ENCODE measurements at regions not wholly inside any gene's neighbourhood (a gene's known extent, or its start where the extent isn't known, plus 50 kb on each side); places are given as distances from the start of the nearest gene placed in this dataset.
"Not testable (repeated sequence)": the region's sequence is repeated elsewhere in the genome, so short reads cannot be mapped to it uniquely, and the experiment has no call there.

DNA sequence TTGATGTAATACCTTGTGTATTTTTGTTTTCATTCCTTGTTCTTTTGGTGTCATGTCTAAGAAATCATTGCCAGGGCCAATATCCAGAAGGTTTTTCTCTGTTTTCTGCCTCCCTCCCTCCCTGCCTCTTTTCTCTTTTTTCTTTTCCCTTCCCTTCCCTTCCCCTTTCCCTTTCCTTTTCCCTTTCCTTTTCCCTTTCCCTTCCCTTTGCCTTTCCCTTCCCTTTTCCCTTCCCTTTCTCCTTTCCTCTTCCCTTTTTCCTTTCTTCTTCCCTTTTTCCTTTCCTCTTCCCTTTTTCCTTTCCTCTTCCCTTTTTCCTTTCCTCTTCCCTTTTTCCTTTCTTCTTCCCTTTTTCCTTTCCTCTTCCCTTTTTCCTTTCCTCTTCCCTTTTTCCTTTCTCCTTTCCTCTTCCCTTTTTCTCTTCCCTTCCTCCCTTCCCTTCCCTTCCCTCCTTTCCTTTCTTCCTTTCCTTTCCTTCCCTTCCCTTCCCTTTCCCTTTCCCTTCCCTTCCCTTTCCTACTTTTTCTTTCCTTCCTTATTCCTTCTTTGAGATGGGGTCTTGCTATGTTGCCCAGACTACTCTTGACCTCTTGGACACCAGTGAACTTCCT is 646.1 kb downstream of the RAPGEF2 start:
- DNase-seq: no peak

DNA sequence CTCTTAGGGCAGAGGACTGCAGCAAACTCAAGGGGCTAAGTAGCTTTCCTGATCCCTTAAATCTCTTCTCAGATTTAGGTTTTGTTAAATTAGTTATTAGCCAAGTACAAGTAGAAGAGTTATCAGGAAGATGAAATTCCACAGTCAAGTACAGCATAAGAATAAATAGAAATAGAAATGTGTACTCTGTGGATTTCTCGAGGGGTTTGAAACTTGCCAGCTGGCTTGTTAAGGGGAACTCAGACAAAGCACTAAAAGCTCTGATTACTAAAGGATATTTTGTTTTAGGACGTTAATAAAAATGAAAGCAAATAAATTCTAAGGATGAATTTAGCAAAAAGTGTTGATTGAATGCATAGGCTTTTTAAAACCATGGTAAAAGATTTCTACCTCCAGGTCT is 654.6 kb downstream of the RAPGEF2 start:
- no peak for DNase-seq

DNA sequence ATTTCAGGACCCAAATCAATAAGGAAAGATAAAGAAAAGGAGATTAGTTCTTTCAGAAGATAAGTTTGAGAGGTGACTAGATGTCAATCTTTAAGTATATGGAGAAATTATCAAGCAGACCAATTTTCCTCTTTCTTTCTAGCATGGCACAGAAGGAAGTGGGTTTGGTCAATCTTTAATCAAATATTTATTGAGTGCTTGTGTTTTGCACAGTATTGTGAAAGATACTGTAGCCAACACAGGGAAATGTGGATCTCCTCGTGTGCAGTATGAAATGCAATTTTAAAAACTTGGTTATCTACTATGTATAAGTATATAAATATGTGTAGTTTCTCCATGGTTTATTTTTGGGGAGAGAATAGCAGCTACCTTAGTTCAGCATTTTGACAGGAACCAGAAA is 655.2 kb downstream of the RAPGEF2 start:
- no peak for DNase-seq

DNA sequence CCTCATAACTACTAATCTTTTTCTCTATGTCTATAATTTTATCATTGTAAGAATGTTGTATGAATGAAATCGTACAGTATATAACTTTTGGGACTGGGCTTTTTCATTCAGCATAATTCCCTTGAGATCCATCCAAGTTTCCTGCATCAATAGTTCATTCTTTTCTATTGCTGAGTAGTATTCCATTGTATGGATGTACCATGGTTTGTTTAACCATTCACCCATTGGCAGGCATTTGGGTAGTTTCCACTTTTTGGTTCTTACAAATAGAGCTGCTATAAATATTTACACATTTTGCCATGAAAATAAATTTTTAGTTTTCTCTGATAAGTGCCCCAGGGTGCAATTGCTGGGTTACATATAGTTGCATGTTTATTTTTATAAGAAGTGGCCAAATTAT is 659.8 kb downstream of the RAPGEF2 start:
- DNase-seq: no peak

DNA sequence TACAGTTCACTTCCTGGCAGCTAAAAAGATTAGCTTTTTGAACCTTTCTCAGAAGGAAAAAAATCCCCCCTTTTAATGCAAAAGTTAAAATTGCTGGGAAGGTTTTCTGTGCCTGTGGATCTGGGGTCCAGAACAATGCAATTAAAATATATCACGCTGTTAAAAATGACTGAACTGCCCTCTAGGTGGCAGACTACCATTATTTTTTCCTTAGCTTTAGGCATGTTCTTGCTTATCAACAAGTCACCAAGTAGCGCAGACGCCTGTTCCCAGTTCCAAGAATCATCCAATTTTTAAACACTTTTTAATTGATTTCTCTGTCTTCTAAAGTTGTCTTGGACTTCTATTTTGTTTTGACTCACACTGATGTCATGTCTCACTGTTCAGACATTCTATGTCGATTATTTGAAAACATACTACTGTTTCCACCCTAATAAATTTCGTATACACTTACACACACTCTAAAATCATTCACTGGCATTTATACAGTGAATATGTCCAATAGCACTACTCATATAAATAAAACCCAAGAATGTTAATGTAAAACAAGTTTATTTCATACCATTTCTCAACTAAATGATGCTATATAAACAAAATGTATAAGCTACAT is 661.6 kb downstream of the RAPGEF2 start:
- DNase-seq: peak; percentile 93

DNA sequence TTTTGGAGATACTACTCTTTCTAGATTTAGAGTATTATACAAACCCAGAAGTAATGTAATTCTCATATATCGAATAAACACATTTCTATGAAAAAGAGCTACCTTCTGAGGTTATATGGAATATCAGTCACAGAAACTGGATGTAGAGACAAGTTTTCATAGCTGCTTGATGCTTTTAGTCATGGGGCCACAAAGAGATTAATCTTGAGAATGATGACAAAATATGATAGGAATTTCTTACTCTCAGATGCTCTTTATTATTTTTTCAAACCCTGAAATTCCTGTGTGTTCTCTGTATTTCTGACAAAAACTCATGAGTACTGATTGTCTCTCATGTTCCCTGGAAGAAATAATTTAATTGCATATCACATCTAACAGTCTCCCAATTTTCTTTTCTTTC is 662.5 kb downstream of the RAPGEF2 start:
- peak; percentile 36 for DNase-seq

DNA sequence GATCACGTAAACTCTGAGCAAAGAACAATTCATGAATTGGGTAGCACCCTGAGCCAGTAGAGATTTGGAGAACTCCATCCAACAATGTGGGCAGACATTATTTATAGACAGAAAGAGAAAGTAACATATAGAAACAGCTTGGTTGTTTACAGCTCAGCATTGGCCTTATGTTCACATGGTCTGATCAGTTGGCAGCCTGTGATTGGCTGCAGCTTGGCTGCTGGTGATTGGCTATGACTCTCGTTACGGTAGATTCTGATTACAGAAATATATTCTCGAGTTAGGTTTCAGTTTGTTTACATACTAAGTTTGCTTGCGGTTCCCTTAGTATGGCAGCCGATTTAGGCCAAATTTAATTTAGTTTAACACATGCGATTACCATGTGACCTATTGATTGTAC is 663.4 kb downstream of the RAPGEF2 start:
- peak; percentile 96 for DNase-seq

DNA sequence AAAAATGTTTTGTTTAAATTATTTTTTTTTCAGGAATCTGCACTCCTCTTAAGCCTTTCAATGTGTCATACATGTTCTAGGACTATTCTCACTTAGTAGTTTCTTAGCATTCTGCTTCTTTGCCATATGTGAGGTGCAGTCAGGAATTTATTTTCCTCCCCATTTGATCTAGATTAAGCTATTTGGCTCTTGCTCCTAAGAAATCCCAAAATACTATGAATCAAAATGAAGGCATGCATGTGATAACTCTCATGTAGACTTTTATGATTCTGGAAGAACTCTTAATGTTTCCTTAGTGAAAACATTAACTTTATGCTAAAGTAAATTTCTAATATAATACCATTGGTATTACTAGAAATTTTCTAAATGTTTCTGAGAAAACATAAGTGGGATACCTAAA is 664.5 kb downstream of the RAPGEF2 start:
- DNase-seq: no peak

DNA sequence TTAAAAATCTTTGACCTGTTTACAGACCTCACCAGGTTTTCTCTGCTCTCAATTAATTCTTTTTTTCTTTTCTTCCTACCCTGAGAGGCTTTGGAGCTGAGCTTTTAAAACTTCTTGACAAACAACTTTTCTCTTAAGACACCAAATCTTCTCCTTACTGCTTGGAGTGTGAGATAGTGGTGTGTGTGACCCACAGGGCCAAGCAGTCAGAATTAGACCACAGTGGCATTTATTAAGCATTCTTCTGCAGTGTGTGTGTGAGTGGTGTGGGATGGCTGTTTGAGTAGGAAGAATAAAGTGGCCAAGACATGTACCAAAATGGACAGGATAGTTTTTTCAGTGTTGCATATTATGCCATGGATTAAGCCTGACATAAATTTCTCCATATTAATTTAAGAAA is 665.1 kb downstream of the RAPGEF2 start:
- DNase-seq: no peak

DNA sequence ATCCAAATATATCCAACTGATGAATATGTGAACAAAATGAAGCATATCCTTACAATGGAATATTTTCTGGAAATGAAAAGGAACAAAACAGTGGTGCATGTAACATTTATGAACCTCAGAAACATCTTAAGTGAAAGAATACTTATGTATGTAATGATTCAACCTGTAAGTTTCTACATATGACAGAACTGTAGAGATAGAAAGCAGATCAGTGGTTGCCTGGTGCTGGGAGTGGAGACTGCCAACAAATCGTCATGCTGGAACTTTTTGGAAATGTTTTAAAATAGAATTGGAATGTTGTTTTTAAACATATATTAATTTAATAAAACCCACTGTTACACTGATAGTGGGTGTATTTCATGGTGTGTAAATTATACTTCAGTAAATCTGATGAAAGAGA is 667.5 kb downstream of the RAPGEF2 start:
- peak; percentile 46 for DNase-seq

DNA sequence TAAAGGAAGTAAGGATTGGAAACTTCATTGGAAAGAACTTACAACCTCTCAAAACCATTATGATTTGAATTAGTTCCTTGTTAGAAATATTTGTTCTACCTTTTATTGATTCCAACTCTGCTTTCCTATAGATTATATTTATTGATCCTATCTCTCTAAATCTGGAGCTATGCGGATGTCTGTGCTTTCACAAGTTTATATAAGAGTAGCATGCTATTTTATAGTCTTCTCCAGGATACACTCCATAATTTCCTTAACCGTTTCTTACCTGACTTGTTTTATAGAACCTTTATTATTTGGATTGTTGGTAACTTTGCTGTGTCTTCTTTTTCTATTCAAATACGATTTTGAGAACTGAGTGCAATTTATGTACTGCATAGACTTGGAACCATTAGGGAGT is 668.1 kb downstream of the RAPGEF2 start:
- peak; percentile 29 for DNase-seq

DNA sequence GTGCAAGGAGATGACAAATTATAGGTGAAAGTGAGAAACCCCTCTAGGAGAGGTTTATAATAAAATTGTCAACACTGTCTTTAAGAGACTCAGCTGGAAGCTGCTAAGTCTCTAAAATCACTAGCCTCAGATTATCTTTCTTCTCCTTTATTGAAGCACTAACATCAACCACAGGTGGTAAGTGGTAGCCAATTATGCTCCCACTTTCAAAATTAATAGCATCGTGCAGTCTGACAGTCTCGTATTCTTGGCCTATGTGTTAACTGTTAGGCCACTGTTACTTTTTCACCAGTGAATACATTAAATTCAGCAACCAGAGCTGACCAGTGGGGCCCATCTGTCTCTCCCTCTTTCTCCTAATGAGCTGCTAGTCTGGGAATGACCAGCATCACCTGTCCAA is 674.1 kb downstream of the RAPGEF2 start:
- DNase-seq: no peak

DNA sequence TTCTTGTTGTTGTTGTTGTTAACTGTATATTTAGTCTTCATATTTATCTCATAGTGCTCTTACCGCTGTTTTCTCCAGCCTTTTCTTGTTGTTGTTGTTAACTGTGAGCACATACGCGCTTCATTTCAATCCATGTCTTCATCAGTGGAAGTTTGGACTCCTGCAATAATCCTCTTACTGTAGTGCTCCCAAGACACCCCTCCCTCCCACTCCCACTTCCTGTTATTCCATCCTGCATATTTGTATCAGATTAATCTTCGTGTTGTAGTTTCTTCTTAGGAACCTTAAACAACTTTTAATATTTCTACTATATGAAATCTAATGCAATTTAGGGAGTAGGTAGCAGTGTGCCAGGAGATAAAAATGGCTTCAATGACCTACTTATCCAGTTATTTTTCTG is 674.8 kb downstream of the RAPGEF2 start:
- no peak for DNase-seq

DNA sequence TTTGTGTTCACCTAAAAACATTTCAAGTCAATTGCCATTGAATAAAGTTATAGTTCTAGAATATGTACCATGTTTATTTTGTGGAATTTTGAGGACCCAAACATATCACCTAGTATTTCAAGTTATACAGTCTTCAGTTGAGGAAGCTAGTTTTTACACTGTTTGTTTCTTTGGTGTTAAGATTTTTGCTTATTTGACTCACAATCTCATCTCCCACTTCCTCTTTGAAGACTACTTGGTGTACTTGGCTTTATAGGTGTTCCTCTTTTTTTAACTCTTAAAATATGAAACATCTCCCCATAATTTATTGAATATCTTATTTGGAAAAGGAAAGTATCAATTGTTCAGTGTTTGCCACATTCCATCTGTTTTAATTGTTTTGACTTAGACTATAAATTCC is 675.4 kb downstream of the RAPGEF2 start:
- DNase-seq: peak; percentile 63

DNA sequence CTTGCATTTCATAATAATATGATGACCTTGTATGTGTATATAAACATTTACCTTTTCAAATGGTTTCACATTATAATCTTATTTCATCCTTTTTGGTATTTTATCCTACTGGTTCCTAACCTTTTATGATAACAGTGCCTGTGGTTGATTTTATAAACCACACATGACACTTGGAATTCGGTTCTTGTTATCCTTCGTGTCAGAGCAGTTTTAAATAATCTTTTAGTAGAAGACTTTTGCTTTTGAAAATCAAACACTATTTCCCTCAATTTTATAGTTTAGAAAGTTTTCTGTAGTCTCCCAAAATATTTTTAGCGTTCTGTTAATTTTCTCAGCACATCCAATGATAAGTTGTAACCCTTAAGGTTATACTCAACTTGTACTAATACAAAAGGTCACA is 676.8 kb downstream of the RAPGEF2 start:
- no peak for DNase-seq

DNA sequence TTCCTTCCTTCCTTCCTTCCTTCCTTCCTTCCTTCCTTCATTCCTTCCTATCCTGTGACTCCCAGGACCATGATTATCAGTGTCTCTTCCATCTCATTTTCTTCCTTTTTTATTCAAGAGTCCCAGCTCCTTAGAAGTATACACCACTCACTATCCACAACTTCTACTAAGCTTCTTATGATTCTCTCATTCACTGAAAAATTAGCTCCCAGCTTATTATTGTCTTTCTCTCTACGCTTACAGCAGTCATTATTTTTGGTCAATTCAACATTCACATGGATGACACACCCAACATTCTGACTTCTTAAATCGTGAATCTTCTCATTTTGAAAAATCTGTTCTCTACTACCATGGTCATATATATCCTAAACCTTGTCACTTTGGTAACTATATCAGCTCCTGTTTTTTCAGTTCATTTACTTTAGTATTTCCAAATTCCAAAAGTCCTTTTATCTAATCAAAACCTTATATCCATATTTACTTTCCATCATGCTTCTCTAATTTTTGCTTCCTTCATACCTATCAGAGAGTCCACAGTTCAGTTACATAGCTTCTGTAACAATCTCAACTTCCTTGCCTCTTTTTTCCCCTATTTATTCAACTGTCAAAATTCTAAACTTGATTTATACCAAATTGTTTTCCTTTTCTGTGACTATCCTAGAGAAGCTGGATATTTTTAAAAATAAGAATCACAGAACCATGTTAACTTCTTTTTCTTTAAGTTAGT is 677.5 kb downstream of the RAPGEF2 start:
- no peak for DNase-seq

DNA sequence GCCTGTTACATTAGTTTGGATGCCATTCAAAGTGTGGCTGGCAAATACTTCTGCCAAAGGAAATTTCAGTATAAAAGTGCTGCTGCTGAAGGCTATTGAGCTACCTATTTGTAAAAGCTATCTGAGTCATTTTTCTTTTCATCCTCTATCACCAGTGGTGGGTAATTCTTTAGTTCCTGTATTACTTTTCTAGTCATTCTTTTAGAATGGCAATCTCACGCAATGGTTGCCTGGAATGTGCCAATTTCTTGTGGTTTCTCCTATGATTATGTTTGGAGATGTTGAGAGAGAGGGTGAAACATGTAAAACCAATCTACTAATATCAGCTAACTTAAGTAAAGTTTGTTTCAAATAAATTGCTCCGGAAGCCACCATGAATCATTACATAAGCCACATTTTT is 685.0 kb downstream of the RAPGEF2 start:
- no peak for DNase-seq

DNA sequence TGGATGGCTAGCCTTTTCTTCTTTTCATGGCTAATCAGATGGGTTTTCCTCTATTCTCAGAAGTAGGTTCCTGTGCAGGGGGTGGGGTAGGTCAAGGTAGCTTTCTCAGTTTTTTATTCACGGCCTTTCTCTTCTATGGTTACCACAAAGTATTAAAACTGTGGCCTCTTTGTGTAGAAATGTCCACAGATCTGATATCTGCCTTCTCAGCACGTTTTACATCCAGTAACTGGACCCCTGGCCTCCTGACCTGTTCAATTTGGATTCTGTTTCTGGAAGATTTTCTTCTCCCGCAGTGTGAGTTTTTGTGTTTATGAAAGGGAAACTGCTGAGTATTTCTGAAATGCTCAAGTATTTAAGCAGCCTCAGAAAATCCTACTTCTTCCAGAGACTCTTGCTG is 688.5 kb downstream of the RAPGEF2 start:
- no peak for DNase-seq

DNA sequence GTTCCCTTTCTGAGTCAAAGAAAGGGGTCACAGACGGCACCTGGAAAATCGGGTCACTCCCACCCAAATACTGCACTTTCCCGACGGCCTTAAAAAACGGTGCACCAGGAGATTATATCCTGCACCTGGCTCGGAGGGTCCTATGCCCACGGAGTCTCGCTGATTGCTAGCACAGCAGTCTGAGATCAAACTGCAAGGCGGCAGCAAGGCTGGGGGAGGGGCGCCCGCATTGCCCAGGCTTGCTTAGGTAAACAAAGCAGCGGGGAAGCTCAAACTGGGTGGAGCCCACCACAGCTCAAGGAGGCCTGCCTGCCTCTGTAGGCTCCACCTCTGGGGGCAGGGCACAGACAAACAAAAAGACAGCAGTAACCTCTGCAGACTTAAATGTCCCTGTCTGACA is 701.7 kb downstream of the RAPGEF2 start:
- DNase-seq: not testable (repeated sequence)

DNA sequence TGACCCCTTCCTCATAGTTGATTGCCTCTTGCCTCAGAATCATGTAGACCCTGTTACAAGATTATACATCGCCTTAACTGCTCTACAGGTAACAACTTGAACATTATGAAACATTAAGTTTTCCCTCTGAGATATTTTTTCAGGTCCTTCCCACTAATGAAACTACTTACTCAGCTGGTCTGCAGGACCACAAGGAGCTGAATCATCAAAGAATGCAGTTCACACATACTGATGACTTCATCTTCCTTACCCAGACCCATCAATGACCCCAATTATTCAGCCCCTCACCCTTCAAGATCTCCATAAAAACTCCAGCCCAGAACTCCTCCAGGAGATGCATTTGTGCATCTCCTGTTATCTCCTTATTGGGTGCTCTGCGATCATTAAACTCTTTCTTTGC is 720.9 kb downstream of the RAPGEF2 start:
- no peak for DNase-seq

DNA sequence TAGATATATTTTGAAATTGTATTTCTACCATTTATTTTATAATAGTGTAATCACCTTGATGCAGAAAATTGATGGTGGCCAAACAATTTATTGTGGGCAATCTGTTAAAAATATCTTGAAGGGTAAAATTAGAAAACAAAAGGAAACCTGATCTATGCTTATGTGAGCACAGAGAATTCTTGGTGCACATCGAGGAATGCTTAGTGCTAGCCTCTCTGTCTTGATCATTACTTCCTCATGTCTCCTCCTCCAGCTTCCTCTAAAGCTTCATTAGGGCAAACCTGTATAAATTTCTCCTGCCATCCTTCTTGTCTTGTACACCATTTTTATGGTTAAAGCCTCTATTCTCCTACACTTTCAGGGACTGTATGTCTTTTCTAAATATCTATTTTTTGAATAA is 725.8 kb downstream of the RAPGEF2 start:
- DNase-seq: peak; percentile 32

DNA sequence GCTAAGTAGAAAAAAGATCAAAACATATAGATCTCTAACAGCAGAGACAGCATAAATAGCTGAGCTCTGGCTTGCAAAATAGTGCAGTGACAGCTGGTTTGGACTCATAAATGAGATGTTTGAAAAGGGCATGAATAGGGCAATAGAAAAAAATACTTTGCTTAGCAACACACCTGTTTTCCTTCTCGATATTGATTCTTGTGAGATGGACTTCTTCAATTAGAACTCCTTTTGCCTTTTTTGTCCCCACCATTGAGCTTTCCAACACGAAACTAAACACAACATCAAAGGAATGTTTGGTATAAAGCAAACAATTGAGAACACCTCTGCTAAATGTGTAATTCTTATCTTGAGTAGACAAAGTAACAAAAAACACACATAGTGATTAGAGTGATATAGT is 726.3 kb downstream of the RAPGEF2 start:
- DNase-seq: no peak

DNA sequence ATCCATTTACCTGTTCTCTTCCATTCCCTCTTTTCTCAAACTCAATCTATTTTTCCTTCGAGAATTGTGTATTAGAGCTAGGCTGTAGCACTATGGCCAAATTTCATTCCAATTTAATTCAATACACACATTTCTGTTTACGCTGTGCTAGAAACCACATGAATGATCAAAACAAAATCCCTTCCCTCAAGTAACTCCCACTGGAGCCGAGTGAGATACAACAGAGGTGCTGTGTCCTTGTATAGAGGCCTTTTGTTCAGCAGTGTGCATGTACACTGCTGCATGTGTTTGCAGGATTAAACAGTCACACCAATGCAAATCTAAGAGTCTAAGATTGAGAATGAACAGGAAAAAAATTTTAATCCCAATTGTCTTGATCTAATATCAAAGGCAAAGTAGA is 734.2 kb downstream of the RAPGEF2 start:
- DNase-seq: no peak

DNA sequence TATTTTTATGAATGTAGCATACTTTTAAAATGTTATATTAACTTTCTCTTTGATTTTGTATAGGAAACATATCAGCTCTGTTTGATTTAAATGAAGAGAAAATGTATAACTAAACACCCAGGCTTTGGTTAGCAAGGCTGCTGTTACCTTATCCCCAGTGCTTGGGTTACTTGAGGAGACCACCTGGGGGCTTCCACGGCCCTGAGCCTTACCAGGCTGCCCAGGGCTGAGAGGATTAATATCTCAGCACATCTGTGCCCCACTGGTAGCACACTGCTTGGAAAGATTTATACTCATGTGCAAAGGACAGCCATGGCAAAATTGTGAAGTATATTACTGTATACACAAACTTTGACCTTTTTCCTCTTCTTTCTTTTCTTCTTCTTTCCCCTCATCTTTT is 752.9 kb downstream of the RAPGEF2 start:
- no peak for DNase-seq

DNA sequence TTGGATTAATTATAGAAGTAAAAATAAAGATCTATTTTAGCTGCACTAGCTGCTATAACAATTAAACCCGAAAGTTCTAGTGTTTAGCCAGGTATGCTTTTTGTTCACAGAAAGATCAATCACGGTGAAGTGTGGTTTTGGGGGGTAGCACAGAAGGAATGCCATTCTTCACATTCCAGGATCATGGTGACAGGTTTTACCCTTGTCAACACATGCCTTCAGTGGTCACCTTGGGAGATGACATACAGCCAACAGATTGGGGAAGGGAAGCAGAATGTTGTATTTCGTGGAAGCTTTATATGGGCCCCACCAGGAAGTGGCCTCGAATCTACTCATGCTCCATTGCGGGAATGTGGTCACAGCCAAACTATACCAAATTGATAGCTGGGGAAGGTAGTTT is 753.6 kb downstream of the RAPGEF2 start:
- DNase-seq: no peak

All from OCI-M1 (cell line).